Ovary (tissue), 7 donors: ENCODE measurements at regions not wholly inside any gene's neighbourhood (a gene's known extent, or its start where the extent isn't known, plus 50 kb on each side); places are given as distances from the start of the nearest gene placed in this dataset.

Experiments used
- DNase-seq, 5 donors: peaks; one replicate each; pipeline ENCODE4 v3.0.0-alpha.2; 2019 to 2020
- H3K27ac ChIP-seq, 2 donors: fragments of 200-600 bp; one replicate each; pipeline versions ENCODE4 v1.5.1 to v1.8.0; 2019 to 2022
- H3K27me3 ChIP-seq: fragments of 200-600 bp; one replicate; pipeline ENCODE4 v1.8.0; 2022
- H3K36me3 ChIP-seq: fragments of 200-600 bp; sonication (generic); one replicate; pipeline ENCODE4 v1.5.1; 2019
- H3K4me1 ChIP-seq: one replicate; pipeline ENCODE4 v1.8.1; 2013; ENCODE audit warnings: mild to moderate bottlenecking, moderate library complexity; ENCODE audit not compliant: insufficient read depth
- H3K4me3 ChIP-seq: fragments of 200-600 bp; sonication (generic); one replicate; pipeline ENCODE4 v1.5.1; 2017
- H3K9me3 ChIP-seq, 2 donors: fragments of 200-600 bp in 1 of 2; sonication (generic) in 1 of 2; one replicate each; pipeline versions ENCODE4 v1.5.1 to v1.8.1; 2013 to 2019; ENCODE audit warnings: mild to moderate bottlenecking in 1 of 2, moderate library complexity in 1 of 2
- CTCF ChIP-seq, 3 donors: fragments of 450-650 bp in 2 of 3; fragments of 200-600 bp in 1 of 3; IDR thresholded peaks; one replicate each; pipeline versions ENCODE4 v1.5.1 to v1.8.0; 2016 to 2022; ENCODE audit warnings: antibody characterized with exemption in 3 of 3, mild to moderate bottlenecking in 1 of 3
- EP300 ChIP-seq: sonication (generic); formaldehyde crosslinking; IDR thresholded peaks from one replicate; pipeline ENCODE4 v1.6.1; 2017; ENCODE audit warnings: antibody characterized with exemption
- POLR2A ChIP-seq: fragments of 450-650 bp; IDR thresholded peaks from one replicate; pipeline ENCODE4 v1.6.1; 2017; ENCODE audit warnings: antibody characterized with exemption, mild to moderate bottlenecking, moderate library complexity
- WGBS, 3 donors: extraction: QIAGEN DNeasy Blood & Tissue Kit in 1 of 3; methylation state at CpG; one replicate each; pipeline versions ENCODE4 v1.1.5 to v1.1.7; 2013 to 2017; 5-methylcytosine and 5-hydroxymethylcytosine counted together
- intact Hi-C, 4 donors: fragments of 100-400 bp; cut with DNase I; formaldehyde crosslinking; loops; one replicate each; pipeline versions ENCODE4 v1.11.0 to v1.15.1; 2022 to 2023
- donor health status: DM: no; HTN: no; CAD: no; lungs with moderate emphysema.
- donor health status: DM: no; HTN: no; CAD: no.
- donor health status: Bipolar disorder and iron deficiency.
- donor health status: DM: no; HTN: no; CAD: no.
- donor health status: DM: yes; HTN: yes; CAD: no.

GRCh38 chr20:21900431-21900830 is 195.0 kb downstream of the PAX1 start:
- intact Hi-C loops: no loop called here
- Histone ChIP-seq H3K27me3 (no peaks in the 10 kb centered on the region), H3K27ac (no peak overlapping the region), H3K9me3 (no peaks in the 10 kb centered on the region), H3K4me1 (no peaks in the 10 kb centered on the region), H3K36me3 (no peaks in the 10 kb centered on the region), H3K4me3 (no peak overlapping the region)
- no peak for TF ChIP-seq EP300
- no peak for TF ChIP-seq POLR2A
- no peak for TF ChIP-seq CTCF (IDR thresholded peaks at IDR 0.05)
- WGBS, 3 donors: 80 to 87% (median 86%) methylated on average over 5 of the region's 5 CpGs
- no peak for DNase-seq

GRCh38 chr20:21874921-21875320 is 169.5 kb downstream of the PAX1 start:
- DNase-seq: no peak
- intact Hi-C loops: no loop called here
- no peaks in the 10 kb centered on the region for H3K4me1 ChIP-seq
- H3K27me3 ChIP-seq: no peaks in the 10 kb centered on the region
- no peak overlapping the region for H3K4me3 ChIP-seq
- H3K36me3 ChIP-seq: no peaks in the 10 kb centered on the region
- H3K9me3 ChIP-seq: no peaks in the 10 kb centered on the region
- no peak overlapping the region for H3K27ac ChIP-seq
- TF ChIP-seq EP300 (no peak), CTCF (IDR thresholded peaks at IDR 0.05) (no peak), POLR2A (no peak)

- Histone ChIP-seq H3K36me3 (no peaks in the 10 kb centered on the region), H3K27me3 (no peaks in the 10 kb centered on the region), H3K4me3 (no peak overlapping the region), H3K4me1 (no peaks in the 10 kb centered on the region), H3K9me3 (no peaks in the 10 kb centered on the region), H3K27ac (no peak overlapping the region)
- intact Hi-C loops: no loop called here
- WGBS, 3 donors: 69 to 71% (median 70%) methylated on average over 4 of the region's 4 CpGs
- no peak for TF ChIP-seq CTCF (IDR thresholded peaks at IDR 0.05)
- no peak for TF ChIP-seq EP300
- TF ChIP-seq POLR2A: no peak
- DNase-seq: no peak
These were observed 168.7 kb downstream of the PAX1 start for GRCh38 chr20:21874127-21874526.

- H3K4me1 ChIP-seq: no peaks in the 10 kb centered on the region
- H3K27me3 ChIP-seq: no peaks in the 10 kb centered on the region
- TF ChIP-seq EP300: no peak
- TF ChIP-seq POLR2A: no peak
- TF ChIP-seq CTCF (IDR thresholded peaks at IDR 0.05): no peak
- WGBS, 3 donors: 60 to 72% (median 61%) methylated on average over 3 of the region's 3 CpGs
- no peaks in the 10 kb centered on the region for H3K36me3 ChIP-seq
- no peaks in the 10 kb centered on the region for H3K9me3 ChIP-seq
- DNase-seq: no peak
- H3K27ac ChIP-seq: no peak overlapping the region
- intact Hi-C loops: no loop called here
- no peak overlapping the region for H3K4me3 ChIP-seq
These were observed 167.8 kb downstream of the PAX1 start for GRCh38 chr20:21873291-21873690.

- H3K36me3 ChIP-seq: no peaks in the 10 kb centered on the region
- no peaks in the 10 kb centered on the region for H3K27me3 ChIP-seq
- H3K9me3 ChIP-seq: no peaks in the 10 kb centered on the region
- WGBS, 3 donors: 82 to 90% (median 86%) methylated on average over 4 of the region's 4 CpGs
- no peak overlapping the region for H3K27ac ChIP-seq
- intact Hi-C loops: no loop called here
- no peak overlapping the region for H3K4me3 ChIP-seq
- no peak for TF ChIP-seq EP300
- no peaks in the 10 kb centered on the region for H3K4me1 ChIP-seq
- no peak for DNase-seq
These were observed 162.3 kb downstream of the PAX1 start for GRCh38 chr20:21867811-21868210.
